ENCODE measurements at regions not wholly inside any gene's neighbourhood (a gene's known extent, or its start where the extent isn't known, plus 50 kb on each side); places are given as distances from the start of the nearest gene placed in this dataset.
"Not testable (repeated sequence)": the region's sequence is repeated elsewhere in the genome, so short reads cannot be mapped to it uniquely, and the experiment has no call there.

GRCh38 chr4:134698831-134699230 is 497.2 kb upstream of the PABPC4L start:
- not testable (repeated sequence) for DNase-seq

DNA sequence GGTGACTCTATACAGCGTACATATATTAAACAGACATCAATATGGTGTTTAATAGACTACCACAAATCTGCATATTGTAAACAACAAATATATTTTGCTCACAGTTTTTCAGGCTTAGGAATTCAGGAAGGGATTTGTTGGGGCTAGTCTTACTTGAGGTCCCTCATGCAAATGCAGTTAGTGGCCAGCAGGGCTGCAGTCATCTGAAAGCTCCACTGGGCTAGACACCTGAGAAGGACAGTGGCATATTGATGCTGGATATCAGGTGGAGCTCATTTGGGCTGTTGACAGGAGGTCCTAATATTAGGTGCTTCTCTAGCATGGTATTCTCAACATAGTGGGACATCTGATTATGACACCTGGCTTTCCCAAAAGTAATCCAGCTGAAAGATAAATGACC is 493.8 kb upstream of the PABPC4L start:
- no peak for DNase-seq

DNA sequence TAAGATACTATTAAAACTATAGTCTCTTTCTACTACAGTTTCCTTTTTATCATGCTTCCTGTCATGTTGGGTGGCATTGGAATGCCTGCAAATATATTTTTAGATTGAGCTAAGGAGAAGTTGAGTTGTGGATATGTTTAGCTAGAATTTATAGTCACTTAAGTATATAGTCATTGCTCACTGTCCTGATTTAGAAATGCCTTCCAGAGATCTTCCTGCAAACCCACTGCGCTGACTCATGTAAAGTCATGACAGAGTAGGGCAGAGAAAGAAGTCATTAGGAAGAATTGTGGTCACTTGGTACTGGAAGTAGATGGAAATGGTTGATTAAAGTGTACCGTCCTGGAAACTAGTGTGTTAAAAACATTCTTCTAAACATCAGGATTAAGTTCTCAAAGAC is 490.3 kb upstream of the PABPC4L start:
- DNase-seq = no peak

DNA sequence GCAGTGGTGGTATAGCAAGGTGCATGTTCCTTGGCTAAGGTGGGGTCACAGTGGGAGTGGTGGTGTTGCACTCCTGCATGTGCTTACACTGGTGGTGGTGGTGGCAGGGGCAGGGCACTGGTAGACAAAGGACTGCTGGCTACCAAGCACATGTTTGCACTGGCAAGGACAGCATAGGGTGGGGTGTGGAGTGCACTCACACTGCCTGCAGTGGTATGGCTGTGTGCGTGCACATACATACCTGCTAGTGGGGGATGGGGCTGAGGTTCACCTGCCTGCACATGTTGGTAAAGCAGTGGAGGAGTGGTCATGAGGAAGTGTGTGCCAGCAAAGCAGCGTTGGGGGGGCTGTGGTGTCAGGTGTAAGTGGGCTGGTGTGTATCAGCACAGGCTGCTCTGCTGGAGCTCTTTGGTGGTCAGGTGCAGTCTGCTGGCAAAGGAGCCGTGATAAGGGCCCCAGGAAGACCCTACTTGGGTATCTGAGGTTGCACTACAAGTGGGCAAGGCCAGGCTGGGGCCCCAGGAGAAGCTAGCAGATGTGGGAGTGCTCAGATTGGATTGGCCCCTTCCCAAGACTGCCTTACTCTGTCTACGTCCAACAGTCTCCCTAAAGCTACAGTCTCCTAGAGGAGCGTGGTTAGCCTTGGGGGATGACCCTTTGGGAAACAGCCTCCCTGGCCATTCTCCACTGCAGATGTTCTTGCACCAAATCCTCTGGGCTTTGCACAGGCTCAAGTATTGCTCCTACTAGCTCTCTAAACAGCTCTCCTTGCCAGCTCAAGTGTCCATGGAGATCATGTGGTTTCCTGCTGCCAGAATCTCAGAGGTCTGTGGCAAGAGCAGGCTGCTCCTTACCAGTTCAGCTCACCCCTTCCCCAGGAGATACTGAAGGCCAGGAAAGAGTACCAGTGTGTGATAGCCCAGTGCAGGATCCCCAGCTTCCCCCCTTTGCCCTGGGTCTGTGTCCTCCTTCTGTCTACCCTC is 486.3 kb upstream of the PABPC4L start:
- no peak for DNase-seq

- DNase-seq = no peak
Measured at GRCh38 chr4:134677209-134677814, 475.7 kb upstream of the PABPC4L start.

- DNase-seq = no peak
Measured at GRCh38 chr4:134668237-134668636, 466.6 kb upstream of the PABPC4L start.

DNA sequence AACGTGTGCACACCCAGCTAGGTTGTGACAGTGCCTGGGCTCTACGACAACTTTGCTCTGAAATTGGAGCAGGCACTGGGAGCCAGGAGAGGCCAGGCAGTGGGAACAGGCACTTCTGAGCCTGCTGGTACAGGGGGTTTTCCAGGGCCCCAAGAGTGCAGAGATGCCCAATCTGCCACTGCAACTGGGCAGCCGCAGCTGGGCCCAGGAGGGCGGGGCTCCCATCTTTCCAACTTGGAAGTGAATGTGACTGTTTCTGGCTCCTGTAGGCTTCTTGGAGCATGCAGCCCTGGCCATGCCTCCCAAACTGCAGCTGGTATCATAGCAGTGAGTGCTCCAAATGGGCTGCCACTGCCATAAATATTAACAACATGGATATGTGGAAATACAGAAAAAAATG is 465.1 kb upstream of the PABPC4L start:
- DNase-seq = no peak

- DNase-seq = no peak
Measured at GRCh38 chr4:134665429-134665828, 463.8 kb upstream of the PABPC4L start.

GRCh38 chr4:134663742-134664141 is 462.2 kb upstream of the PABPC4L start:
- no peak for DNase-seq

- DNase-seq = no peak
Measured at GRCh38 chr4:134650461-134650860, 448.9 kb upstream of the PABPC4L start.

DNA sequence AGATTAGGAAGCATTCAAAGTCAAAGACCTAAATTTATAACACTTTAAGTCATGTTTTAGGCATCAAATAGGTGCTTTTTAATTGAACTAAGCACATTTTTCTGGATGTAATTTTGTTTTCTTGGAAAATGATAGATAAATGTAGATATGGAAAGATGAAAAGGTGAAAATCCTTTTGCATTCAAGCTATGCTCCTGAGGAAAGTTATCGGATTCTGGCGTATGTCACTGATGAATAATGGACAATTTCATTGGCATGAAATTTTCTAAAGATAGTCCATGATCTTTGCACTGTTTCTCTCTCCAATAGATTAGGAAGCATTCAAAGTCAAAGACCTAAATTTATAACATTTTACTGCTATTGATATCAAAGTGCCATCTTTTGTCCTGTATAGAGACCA is 444.2 kb upstream of the PABPC4L start:
- DNase-seq = no peak

GRCh38 chr4:134636338-134637051 is 434.9 kb upstream of the PABPC4L start:
- DNase-seq = peak in 1 of 4 experiments; percentile 12

DNA sequence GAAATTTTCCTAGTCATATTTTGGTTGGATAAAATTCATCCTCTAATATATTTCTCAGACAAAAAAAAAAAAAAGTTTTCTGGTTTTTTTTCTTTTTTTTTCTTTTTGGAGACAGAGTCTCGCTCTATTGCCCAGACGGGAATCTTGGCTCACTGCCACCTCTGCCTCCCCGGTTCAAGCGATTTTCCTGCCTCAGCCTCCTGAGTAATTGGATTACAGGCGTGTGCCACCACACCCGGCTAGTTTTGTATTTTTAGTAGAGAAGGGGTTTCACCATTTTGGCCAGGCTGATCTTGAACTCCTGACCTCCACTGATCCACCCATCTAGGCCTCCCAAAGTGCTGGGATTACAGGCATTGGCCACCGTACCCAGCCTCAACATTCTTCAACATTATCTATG is 432.7 kb upstream of the PABPC4L start:
- DNase-seq = no peak

DNA sequence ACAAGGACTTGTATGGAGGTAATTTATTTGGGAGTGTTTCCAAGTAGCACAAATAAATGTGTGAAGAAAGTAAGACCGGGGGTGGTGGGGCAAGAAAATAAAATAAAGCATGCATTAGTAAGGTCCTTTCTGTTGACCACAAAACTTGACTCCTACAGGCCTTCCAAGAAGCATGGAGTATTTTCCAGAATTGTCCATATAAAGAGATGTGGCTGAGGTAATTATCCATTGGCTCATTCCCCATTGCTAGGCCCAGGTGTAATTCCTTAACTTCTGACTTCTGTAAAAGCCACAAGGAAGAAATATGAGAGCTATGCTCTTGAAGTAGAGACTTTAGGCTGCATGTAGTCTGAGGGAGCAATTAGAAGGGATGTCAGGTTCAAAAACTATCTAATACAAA is 430.5 kb upstream of the PABPC4L start:
- no peak for DNase-seq

DNA sequence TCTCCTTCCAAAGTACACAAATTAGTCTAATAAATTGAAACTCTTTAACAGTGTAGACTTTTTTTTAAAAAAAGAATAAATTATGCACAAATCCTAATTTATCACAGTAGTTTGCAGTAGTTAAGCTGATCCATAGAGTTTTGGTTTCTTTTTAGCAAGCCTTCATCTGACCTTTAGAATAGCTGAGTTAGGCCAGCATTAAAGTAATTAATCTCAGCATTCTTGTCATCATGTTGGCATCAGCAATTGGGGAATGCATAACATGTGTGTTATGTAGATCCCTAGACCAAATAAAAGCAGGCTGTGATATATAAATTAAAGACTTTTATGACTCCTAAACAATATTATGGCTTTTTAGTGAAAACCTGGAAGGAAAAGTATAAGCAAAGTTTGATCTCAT is 426.5 kb upstream of the PABPC4L start:
- DNase-seq = no peak

DNA sequence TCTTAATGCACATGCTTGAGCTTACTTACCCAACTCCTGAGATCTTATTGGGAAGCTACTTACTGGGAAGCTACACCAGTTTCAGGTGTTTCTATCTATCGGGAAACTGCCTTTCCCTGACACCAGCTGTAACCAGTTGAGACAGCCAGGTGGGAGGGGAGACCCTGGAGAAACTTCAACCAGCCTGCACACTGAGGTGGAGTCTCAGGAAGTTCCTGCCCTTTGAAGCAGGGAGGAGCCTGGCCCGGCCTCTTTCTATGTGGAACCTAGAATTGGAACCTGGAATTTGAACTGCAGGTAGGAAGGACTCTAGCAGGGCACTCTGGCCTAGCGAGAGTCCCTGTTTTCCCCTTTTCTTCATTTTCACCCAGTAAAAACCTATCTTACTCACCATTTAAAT is 425.8 kb upstream of the PABPC4L start:
- DNase-seq = no peak

DNA sequence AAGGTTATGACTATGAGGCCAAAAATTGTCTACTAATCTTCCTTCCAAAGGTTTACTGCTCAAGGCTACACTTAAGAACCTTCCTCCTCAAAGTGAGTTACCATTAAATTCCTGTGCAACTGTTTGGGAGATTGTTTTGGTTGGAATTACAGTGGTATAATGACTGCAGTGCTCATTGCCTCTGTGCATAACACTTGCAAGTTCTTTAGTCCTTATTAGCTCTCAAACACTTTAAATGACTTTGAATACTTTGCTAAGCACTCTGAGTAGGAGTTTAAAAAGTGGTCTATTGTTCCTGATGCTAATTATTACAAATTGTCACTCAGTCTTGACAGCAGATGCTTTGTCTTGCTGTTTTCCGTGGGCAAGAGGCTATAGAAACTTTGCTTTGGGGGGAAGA is 422.8 kb upstream of the PABPC4L start:
- DNase-seq = no peak

- not testable (repeated sequence) for DNase-seq
Measured at GRCh38 chr4:134622626-134623575, 421.3 kb upstream of the PABPC4L start.

- DNase-seq = no peak
Measured at GRCh38 chr4:134622199-134622598, 420.6 kb upstream of the PABPC4L start.

DNA sequence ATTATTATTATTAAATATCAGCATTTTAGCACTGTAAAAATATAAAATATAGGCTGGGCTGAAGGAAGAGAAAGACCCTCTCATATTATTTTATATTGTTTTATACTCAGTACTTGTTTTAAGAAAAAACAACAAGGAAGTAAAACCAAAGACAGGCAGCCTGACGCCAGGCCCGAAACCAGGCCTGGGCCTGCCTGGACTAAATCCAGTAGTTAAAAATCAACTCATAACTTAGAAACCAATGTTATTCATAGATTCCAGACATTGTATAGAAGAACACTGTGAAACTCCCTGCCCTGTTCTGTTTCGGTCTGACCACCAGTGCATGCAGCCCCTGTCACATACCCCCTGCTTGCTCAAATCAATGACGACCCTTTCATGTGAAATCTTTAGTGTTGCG is 420.1 kb upstream of the PABPC4L start:
- not testable (repeated sequence) for DNase-seq

GRCh38 chr4:134610956-134611355 is 409.4 kb upstream of the PABPC4L start:
- DNase-seq = no peak

DNA sequence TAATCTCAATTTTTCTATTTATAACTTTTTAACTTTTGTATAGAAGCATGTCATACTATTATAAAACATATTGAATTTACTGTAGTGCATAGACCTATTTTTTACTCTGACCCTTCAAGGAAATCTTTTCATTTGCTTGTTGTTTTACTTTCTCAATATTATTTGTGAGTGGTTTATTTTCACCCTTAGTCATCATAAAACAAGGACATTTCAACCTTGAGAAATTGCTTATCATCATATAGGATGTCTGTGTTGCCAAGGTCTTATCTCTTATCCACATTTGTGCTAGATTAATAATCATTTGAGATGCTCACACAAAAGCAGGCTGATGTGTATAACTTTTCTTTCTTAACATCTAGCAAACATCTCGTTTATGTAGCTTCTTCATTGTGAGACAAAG is 408.6 kb upstream of the PABPC4L start:
- no peak for DNase-seq
